Chondrocyte (in vitro differentiated cells): ENCODE measurements at regions not wholly inside any gene's neighbourhood (a gene's known extent, or its start where the extent isn't known, plus 50 kb on each side); places are given as distances from the start of the nearest gene placed in this dataset.

Source experiments
- DNase-seq: peaks from one replicate; pipeline ENCODE4 v3.0.0; 2021; ENCODE audit warnings: mixed read lengths, low spot score
- H3K27ac Mint-ChIP-seq: one replicate; pipeline ENCODE4 v1.8.0; 2021; ENCODE audit warnings: mild to moderate bottlenecking, moderate library complexity, mixed read lengths; ENCODE audit not compliant: unreplicated experiment
- H3K27me3 Mint-ChIP-seq: 2 replicates; pipeline ENCODE4 v1.8.0; 2021; ENCODE audit warnings: low read depth, mixed read lengths
- H3K36me3 Mint-ChIP-seq: 2 replicates; pipeline ENCODE4 v1.8.0; 2021; ENCODE audit warnings: low read depth, mixed read lengths
- H3K4me1 Mint-ChIP-seq: 2 replicates; pipeline ENCODE4 v1.8.0; 2021; ENCODE audit warnings: low read depth, mild to moderate bottlenecking, mixed read lengths
- H3K4me3 Mint-ChIP-seq: one replicate; pipeline ENCODE4 v1.8.0; 2021; ENCODE audit warnings: mild to moderate bottlenecking, moderate library complexity, mixed read lengths; ENCODE audit not compliant: unreplicated experiment
- H3K9me3 Mint-ChIP-seq: 2 replicates; pipeline ENCODE4 v1.8.0; 2021; ENCODE audit warnings: low read depth, mixed read lengths
- CTCF ChIP-seq: fragments of 200-600 bp; sonication (generic); IDR thresholded peaks from 2 replicates; pipeline ENCODE4 v1.5.0; 2021; ENCODE audit warnings: antibody characterized with exemption, mild to moderate bottlenecking, moderate library complexity

- Mint-ChIP-seq H3K27me3 (no peaks in the 10 kb centered on the region), H3K4me1 (no peaks in the 10 kb centered on the region), H3K4me3 (no peak overlapping the region), H3K9me3 (peaks cover 5% of the 10 kb centered on the region), H3K27ac (no peak overlapping the region), H3K36me3 (no peaks in the 10 kb centered on the region)
- DNase-seq: no peak
- TF ChIP-seq CTCF: no peak
Observed at GRCh38 chr5:53825016-53825415, 264.6 kb downstream of the NDUFS4 start.

GRCh38 chr5:53825926-53826325 is 265.5 kb downstream of the NDUFS4 start:
- Mint-ChIP-seq H3K4me1 (no peaks in the 10 kb centered on the region), H3K9me3 (peaks cover 8% of the 10 kb centered on the region), H3K27me3 (no peaks in the 10 kb centered on the region), H3K36me3 (no peaks in the 10 kb centered on the region), H3K4me3 (no peak overlapping the region), H3K27ac (no peak overlapping the region)
- no peak for TF ChIP-seq CTCF
- DNase-seq: no peak

GRCh38 chr5:53826504-53826903 is 266.1 kb downstream of the NDUFS4 start:
- no peak for DNase-seq
- no peak overlapping the region for H3K27ac Mint-ChIP-seq

GRCh38 chr5:53827211-53827651 is 266.8 kb downstream of the NDUFS4 start:
- Mint-ChIP-seq H3K27ac (no peak overlapping the region), H3K27me3 (no peaks in the 10 kb centered on the region), H3K4me3 (no peak overlapping the region)

More at GRCh38 chr5:53826504-53826903, 266.1 kb downstream of the NDUFS4 start:
- TF ChIP-seq CTCF: no peak
- no peaks in the 10 kb centered on the region for H3K27me3 Mint-ChIP-seq
- no peaks in the 10 kb centered on the region for H3K4me1 Mint-ChIP-seq
- peaks cover 14% of the 10 kb centered on the region for H3K9me3 Mint-ChIP-seq
- H3K4me3 Mint-ChIP-seq: no peak overlapping the region
- H3K36me3 Mint-ChIP-seq: no peaks in the 10 kb centered on the region

GRCh38 chr5:53831496-53831895 is 271.1 kb downstream of the NDUFS4 start:
- Mint-ChIP-seq H3K27ac (no peak overlapping the region), H3K36me3 (no peaks in the 10 kb centered on the region), H3K9me3 (peaks cover 14% of the 10 kb centered on the region), H3K4me3 (no peak overlapping the region), H3K27me3 (no peaks in the 10 kb centered on the region), H3K4me1 (no peaks in the 10 kb centered on the region)
- DNase-seq: no peak
- TF ChIP-seq CTCF: no peak

More at GRCh38 chr5:53827211-53827651, 266.8 kb downstream of the NDUFS4 start:
- no peak for DNase-seq
- Mint-ChIP-seq H3K9me3 (peaks cover 14% of the 10 kb centered on the region), H3K36me3 (no peaks in the 10 kb centered on the region), H3K4me1 (no peaks in the 10 kb centered on the region)
- TF ChIP-seq CTCF: no peak
